CD4-positive, alpha-beta T cell treated with Interleukin-4 for 4 hours (primary cell): ENCODE measurements at regions not wholly inside any gene's neighbourhood (a gene's known extent, or its start where the extent isn't known, plus 50 kb on each side); places are given as distances from the start of the nearest gene placed in this dataset.
A peak's percentile ranks its signal among the peaks of the same experiment; 100 is the strongest.

Experiments used
- DNase-seq: peaks from one replicate; pipeline ENCODE4 v3.0.0-alpha.2; 2020

- DNase-seq: no peak
Observed at GRCh38 chr1:163406772-163407171, 85.0 kb downstream of the NUF2 start.

- DNase-seq: no peak
Observed at GRCh38 chr1:163408262-163408661, 86.5 kb downstream of the NUF2 start.

DNA sequence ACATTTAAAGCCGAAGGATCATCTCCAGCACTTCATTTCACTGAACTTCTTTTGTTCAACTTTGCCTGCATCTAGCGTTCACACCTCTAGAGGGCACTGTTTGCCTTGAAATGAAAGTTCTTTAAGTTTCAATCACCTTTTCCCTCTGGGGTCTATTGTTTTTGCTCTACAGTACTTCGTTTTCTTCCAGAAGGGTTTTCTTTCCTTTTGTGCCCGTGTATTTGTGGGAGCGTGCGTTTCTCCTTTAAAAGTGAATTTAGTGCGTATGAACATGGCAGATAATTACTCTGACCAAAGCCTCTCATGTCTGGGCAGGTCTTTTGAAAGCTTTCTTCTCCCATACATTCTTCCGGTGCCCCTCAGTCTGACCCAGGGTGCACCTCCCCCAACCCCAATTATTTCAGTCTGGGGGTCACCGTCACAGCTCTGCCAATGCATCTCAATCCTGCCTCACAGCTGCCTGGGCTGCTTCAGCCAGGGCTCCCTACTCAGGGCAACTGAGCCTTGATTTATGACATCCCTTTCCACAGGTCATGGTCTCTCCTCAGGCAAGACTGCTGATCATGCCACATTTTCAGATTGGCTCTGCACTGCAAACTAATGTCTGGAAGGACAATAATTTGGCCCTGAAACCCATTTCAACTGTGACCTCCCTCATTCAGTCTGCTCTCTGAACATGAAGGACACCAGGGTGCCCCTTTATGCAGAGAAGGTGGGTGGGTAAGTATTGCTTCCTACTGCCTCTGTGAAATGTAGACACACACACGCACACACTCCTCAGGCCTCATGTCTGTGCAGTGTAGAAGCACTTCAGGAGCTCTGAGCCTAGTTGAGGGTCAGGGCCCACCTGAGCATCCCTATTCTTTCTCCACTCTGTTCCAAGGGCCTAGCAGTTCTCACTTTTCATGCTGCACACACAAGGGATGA, 88.6 kb downstream of the NUF2 start:
- peak; percentile 46 for DNase-seq

DNA sequence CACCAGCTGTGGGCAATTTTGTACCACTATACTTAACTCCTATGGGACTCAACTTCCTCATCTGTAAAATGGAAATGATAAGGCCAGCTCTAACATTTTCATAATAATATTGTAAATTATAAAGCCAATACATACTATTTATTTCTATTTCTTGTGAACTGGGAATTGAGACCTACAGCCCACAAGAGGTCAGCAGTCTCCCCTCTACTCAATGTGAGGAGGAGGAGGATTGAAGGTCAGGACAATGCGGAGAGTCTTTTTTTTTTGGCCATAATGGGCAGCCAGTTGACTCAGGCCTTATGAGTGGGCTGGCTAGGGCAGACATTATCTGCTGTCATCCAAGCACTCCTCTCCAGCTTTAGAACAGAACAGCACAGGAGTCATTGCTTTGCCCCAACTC, 90.5 kb downstream of the NUF2 start:
- DNase-seq: no peak

DNA sequence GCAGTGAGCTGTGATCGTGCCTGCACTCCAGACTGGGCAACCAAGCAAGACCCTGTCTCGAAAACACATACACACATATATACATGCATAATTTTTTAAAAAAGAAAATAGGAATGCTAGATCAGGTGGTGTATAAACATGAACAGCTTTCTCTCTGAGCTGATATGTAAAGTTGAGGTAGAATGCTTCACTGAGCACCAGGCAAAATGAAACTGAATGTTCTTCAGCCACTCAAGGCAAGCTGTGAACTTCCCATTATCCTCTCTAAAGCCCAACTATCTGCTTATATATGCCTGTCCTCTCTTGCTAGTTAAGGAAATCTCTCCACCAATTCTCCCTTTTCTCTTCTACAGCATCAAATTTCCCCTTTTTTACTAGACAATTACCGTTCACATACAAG, 93.0 kb downstream of the NUF2 start:
- DNase-seq: no peak

DNA sequence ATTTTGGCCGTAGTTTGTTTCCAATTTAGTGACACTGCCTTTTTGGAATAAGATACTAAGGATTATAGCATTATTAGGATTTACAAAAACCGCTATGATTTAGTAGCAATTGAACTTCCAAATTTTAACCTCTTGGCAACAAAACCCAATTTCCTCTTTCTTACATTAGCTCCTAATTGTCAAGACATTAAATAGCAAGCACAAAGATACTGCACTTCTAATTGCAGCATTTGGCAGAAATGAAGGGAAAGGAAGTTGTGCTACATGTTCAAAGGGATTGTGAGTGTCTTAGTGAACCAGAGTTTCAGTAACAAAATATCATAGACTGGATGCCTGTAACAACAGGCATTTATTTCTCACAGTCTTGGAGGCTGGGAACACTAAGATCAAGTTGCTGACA, 99.9 kb downstream of the NUF2 start:
- DNase-seq: no peak

DNA sequence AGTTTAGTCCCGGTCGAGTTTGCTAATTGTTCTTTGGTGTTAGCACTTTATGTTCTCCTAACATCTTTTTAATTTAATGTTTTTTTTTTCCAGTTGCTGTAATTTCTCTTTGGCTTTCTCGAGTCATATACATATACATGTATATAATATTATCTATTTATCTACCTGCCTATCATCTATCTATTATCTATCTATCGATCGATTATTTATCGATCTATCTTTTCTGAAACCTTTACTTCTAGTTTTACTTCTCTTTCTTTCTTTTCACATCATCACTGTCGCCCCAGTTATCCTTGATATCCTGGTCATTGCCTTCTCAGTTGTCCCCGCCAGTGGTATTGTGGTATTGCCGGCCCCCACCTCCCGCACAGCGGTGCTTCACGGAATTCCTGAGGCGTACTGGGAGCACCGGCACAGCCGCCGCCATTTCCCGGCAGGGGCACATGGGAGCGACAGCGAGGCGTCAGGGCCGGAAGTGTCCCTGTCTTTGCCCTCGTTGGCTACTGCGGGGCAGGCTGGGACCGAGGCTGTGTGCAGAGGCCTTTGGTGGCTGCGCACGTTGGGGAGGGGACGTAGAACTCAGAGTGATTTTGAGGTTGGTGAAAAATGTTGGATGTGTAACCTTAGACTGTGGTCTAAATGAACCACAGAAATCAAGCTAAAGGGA, 101.1 kb downstream of the NUF2 start:
- DNase-seq: no peak

- DNase-seq: no peak
Observed at GRCh38 chr1:163426505-163427251, 104.9 kb downstream of the NUF2 start.

DNA sequence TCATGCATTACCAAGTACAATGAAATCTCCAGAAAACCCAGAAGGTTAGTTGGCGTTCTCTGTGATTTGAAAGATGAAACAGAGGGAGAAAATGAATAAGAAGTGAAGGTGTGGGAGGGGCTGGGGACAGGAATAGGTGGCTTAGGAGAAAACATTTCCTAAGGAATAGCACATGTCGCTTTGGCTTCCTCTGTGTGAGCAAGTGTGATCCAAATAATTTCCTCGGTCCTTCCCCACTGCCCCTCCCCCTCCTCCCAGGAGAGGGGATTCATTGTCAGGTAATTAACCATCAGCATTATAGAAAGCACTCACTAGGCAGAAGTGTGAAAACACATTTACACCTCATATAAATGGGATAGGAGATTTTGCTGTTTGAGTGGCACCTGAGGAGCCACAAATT, 105.5 kb downstream of the NUF2 start:
- no peak for DNase-seq

DNA sequence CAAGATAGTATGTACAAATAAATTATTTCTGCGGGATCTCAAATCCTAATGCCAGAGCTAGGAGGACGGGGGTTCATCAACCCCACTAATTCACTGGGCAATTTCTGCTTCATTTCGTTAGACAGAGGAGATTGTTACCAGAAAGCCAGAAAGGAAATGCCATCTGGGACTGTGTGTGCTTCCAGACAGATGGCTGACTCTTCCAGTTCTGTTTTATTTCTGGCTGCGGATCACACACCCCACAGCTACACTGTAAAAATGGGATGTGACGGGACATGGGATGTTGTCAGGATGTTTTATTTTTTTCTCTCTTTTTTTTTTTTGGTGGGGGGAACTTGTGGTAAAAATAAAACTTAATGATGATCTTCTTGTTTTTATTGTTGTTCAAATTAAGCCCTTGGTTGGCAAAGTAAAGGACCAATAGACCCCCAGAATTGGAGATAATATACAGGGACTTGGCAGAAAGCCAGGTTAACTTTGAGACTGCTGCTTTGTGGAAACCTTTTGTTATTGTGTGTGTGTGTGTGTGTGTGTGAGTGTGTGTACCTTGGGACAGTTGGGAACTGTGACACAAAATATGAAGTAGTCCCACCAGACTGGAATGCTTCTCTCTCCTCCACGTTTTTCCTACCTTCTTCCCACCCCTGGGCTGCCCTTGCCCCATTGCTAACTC, 114.5 kb downstream of the NUF2 start:
- no peak for DNase-seq

- no peak for DNase-seq
Observed at GRCh38 chr1:163439471-163439870, 117.7 kb downstream of the NUF2 start.

DNA sequence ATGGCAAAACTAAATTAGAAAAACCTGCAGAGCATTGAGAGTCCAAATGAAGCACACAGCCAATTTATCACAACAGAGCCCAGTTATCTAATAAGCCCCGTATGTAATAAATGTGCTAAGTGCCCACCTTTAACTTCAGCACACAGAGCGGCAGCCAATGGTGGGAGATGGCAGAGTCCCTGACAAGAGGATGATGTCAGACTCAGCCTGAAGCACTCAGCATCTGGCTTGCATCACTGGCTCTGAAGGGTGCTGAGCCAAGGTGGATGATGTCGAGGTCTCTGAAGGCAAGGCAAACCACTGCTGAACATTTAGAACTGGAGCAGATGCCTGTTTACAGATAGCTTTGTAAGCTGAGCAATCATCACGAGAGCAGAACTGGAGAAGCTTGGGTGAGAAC, 118.3 kb downstream of the NUF2 start:
- no peak for DNase-seq

- no peak for DNase-seq
Observed at GRCh38 chr1:163442231-163442879, 120.6 kb downstream of the NUF2 start.

- no peak for DNase-seq
Observed at GRCh38 chr1:163442895-163443294, 121.1 kb downstream of the NUF2 start.

DNA sequence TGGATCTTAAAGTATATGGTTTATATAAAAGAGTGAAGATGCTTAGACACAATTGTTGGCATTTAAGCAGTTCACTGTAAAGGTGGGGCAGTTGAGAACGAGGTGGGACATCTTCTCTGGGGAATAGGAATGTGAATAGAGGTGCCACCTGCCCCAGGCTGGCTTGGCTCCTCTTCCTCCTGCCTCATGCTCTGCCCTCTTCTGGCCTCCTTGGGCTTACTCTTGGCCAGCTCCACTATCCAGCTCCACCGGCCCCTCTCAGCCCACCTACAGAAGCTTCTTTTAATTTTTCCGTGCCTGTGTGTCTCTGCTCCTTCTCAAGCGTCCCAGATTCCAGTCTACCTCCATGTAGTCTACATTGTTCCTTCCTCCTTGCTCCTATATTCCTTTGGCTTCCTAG, 122.1 kb downstream of the NUF2 start:
- no peak for DNase-seq

DNA sequence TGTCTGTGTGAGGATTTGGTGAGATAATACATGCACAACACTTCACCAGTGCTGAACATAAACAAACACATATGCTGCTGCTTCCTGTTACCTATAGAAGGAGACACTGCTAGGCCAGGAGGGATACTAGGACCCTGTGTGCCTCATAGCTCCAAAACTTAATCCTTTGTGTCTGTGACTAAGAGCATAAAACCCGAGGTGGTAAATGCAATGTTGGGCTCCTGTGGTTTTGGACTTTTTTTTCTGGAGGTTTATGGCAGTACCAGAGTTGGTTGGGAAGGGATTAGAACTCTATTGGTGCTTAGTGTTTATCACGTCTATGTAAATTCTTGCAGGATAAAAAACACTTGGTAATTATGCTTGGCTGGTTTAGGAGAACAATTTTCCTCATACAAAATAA, 122.9 kb downstream of the NUF2 start:
- DNase-seq: no peak

DNA sequence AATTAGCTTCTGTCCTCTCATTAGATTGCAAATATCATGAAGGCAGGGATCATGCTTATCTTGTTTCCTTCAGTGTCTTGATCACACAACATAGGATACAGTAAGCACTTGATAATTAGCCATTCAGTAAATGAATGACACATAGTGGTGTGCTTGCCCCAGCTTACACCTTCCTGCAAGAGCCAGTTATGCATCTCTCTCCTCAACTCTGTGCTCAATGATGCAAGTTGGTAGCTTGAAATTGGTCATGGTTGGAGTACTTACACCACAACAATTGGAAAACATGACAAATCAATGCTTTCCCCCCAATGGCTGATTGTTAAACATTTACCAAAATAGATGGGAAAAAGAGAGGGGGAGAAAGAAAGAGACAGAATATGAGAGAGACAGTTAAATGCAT, 129.2 kb downstream of the NUF2 start:
- no peak for DNase-seq

- DNase-seq: no peak
Observed at GRCh38 chr1:163459539-163459938, 137.8 kb downstream of the NUF2 start.

- DNase-seq: no peak
Observed at GRCh38 chr1:163467289-163467688, 145.5 kb downstream of the NUF2 start.

- no peak for DNase-seq
Observed at GRCh38 chr1:163471779-163472650, 150.3 kb downstream of the NUF2 start.

GRCh38 chr1:163472651-163473248, 151.0 kb downstream of the NUF2 start:
- DNase-seq: no peak
